GM23338 (cell line): ENCODE measurements at regions not wholly inside any gene's neighbourhood (a gene's known extent, or its start where the extent isn't known, plus 50 kb on each side); places are given as distances from the start of the nearest gene placed in this dataset.

Experiments
- ATAC-seq: fragments of 200-7000 bp; cut with Tn5 transposase; 3 replicates; pipeline ENCODE4 v1.9.1; 2020
- DNase-seq: peaks from one replicate; pipeline ENCODE4 v3.0.0-alpha.2; 2015; ENCODE audit warnings: low spot score
- H2AFZ ChIP-seq: fragments of 200-600 bp; sonication (generic); 2 replicates; pipeline ENCODE4 v1.8.0; 2016; ENCODE audit warnings: antibody characterized with exemption, mild to moderate bottlenecking, moderate library complexity
- H3F3A ChIP-seq: fragments of 200-600 bp; sonication (generic); replicated peaks from 2 replicates; pipeline ENCODE4 v1.8.0; 2017; ENCODE audit warnings: antibody characterized with exemption, mixed run types, low read depth
- H3K27ac ChIP-seq: fragments of 200-600 bp; sonication (generic); 2 replicates; pipeline ENCODE4 v1.6.1; 2016; ENCODE audit warnings: low read depth
- H3K27me3 ChIP-seq: fragments of 200-600 bp; sonication (generic); 2 replicates; pipeline ENCODE4 v1.8.0; 2016; ENCODE audit warnings: mild to moderate bottlenecking, mixed run types, moderate library complexity; ENCODE audit not compliant: insufficient read depth
- H3K36me3 ChIP-seq: fragments of 200-600 bp; sonication (generic); 2 replicates; pipeline ENCODE4 v1.8.0; 2016; ENCODE audit warnings: mild to moderate bottlenecking; ENCODE audit not compliant: insufficient read depth
- H3K4me1 ChIP-seq: fragments of 200-600 bp; sonication (generic); 2 replicates; pipeline ENCODE4 v1.8.0; 2016; ENCODE audit warnings: mild to moderate bottlenecking, moderate library complexity; ENCODE audit not compliant: insufficient read depth
- H3K4me2 ChIP-seq: fragments of 200-600 bp; sonication (generic); 2 replicates; pipeline ENCODE4 v1.7.1; 2017; ENCODE audit warnings: mixed run types
- H3K4me3 ChIP-seq: fragments of 200-600 bp; sonication (generic); 2 replicates; pipeline ENCODE4 v1.6.1; 2016; ENCODE audit warnings: mixed run types
- H3K79me2 ChIP-seq: fragments of 200-600 bp; sonication (generic); replicated peaks from 2 replicates; pipeline ENCODE4 v1.8.0; 2017; ENCODE audit warnings: mild to moderate bottlenecking; ENCODE audit not compliant: insufficient read depth
- H3K9me2 ChIP-seq: fragments of 200-600 bp; sonication (generic); 2 replicates; pipeline ENCODE4 v1.8.0; 2017; ENCODE audit not compliant: insufficient read depth
- H4K20me1 ChIP-seq: fragments of 200-600 bp; sonication (generic); replicated peaks from 2 replicates; pipeline ENCODE4 v1.8.0; 2017; ENCODE audit warnings: mild to moderate bottlenecking; ENCODE audit not compliant: insufficient read depth
- H3K27ac Mint-ChIP-seq: 2 replicates; pipeline ENCODE4 v1.8.0; 2020; ENCODE audit warnings: inconsistent platforms, mild to moderate bottlenecking, moderate library complexity, mixed read lengths
- H3K27me3 Mint-ChIP-seq: 3 replicates; pipeline ENCODE4 v1.8.0; 2022; ENCODE audit warnings: low read depth, mild to moderate bottlenecking, moderate library complexity, mixed read lengths, inconsistent platforms; ENCODE audit not compliant: insufficient read depth, poor library complexity
- H3K36me3 Mint-ChIP-seq: 3 replicates; pipeline ENCODE4 v1.8.0; 2021; ENCODE audit warnings: low read depth, mild to moderate bottlenecking, inconsistent platforms, moderate library complexity, mixed read lengths
- H3K4me1 Mint-ChIP-seq: 3 replicates; pipeline ENCODE4 v1.8.0; 2020; ENCODE audit warnings: mild to moderate bottlenecking, inconsistent platforms, mixed read lengths
- H3K4me3 Mint-ChIP-seq: 3 replicates; pipeline ENCODE4 v1.8.0; 2021; ENCODE audit warnings: moderate library complexity, mild to moderate bottlenecking, inconsistent platforms, mixed read lengths
- H3K9me3 Mint-ChIP-seq: 3 replicates; pipeline ENCODE4 v1.8.0; 2020; ENCODE audit warnings: moderate library complexity, mild to moderate bottlenecking, inconsistent platforms, mixed read lengths
- CREB1 ChIP-seq: fragments of 250-450 bp; sonication (Bioruptor Pico); IDR thresholded peaks from 2 replicates; pipeline ENCODE4 v1.5.0; 2020; ENCODE audit warnings: low read depth, mild to moderate bottlenecking, moderate library complexity
- EZH2 ChIP-seq: fragments of 200-600 bp; sonication (generic); IDR thresholded peaks from one replicate; pipeline ENCODE4 v1.8.0; 2017; ENCODE audit warnings: antibody characterized with exemption, mild to moderate bottlenecking, low read depth; ENCODE audit not compliant: unreplicated experiment
- EZH2phosphoT487 ChIP-seq: fragments of 200-600 bp; sonication (generic); IDR thresholded peaks from one replicate; pipeline ENCODE4 v1.8.1; 2018; ENCODE audit warnings: antibody characterized with exemption; ENCODE audit not compliant: unreplicated experiment
- JUNB ChIP-seq: IDR thresholded peaks from one replicate; pipeline ENCODE4 v1.6.1; 2016; ENCODE audit warnings: antibody characterized with exemption; ENCODE audit not compliant: unreplicated experiment
- NANOG ChIP-seq: IDR thresholded peaks from 2 replicates; pipeline ENCODE4 v1.6.1; 2016; ENCODE audit warnings: antibody characterized with exemption, borderline replicate concordance
- POLR2AphosphoS5 ChIP-seq: IDR thresholded peaks from 2 replicates; pipeline ENCODE4 v1.6.1; 2016; ENCODE audit warnings: antibody characterized with exemption, low read depth
- ZNF114 ChIP-seq: fragments of 250-450 bp; sonication (Bioruptor Pico); IDR thresholded peaks from 2 replicates; pipeline ENCODE4 v1.5.0; 2020; ENCODE audit warnings: mild to moderate bottlenecking, moderate library complexity
- TF ChIP-seq, protein P1 (sequence below): IDR thresholded peaks from one replicate; pipeline ENCODE4 v1.6.1; 2018; ENCODE audit warnings: antibody characterized with exemption; ENCODE audit not compliant: unreplicated experiment
- TF ChIP-seq, protein P2 (sequence below), 2 experiments: fragments of 200-600 bp in 1 of 2; sonication (generic) in 1 of 2; conservative IDR thresholded peaks; 2 replicates each; pipeline versions ENCODE4 v1.5.1 to v1.6.1; 2016 to 2017; ENCODE audit warnings: antibody characterized with exemption in 2 of 2, low read depth in 2 of 2, mild to moderate bottlenecking in 2 of 2, moderate library complexity in 1 of 2
- TF ChIP-seq, protein P3 (sequence below): fragments of 250-450 bp; sonication (Bioruptor Pico); IDR thresholded peaks from 2 replicates; pipeline ENCODE4 v1.5.0; 2020; ENCODE audit warnings: mild to moderate bottlenecking, moderate library complexity

DNA sequence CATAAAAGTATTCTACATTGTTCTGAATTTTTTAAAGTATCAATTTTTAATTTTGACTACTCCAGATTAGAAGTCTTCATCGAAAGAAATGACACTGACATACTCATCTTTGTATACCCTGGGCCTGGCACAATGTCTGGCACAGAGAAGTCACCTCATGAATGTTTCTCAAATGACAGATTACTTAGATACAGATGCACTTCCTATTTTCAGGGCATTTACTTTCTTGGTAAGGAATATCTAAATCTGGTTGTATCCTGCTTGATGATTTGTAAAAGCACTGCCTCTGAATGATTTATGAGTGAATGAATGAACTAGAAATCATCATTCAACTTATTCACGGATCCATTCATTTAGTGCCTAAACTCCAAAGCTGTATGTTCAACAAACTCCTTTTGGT is 1784.7 kb downstream of the LRRC4C start:
- H3K27ac Mint-ChIP-seq: no peak overlapping the region
- no peaks in the 10 kb centered on the region; the same call in 1 of the 2 replicates for H3K36me3 ChIP-seq
- H3K4me3 ChIP-seq: no peak overlapping the region
- no peak for ATAC-seq
- no peak overlapping the region for H3K27ac ChIP-seq
- DNase-seq: no peak
- H3K36me3 Mint-ChIP-seq: 0 out of 3 replicates have a peak, but pooled peaks cover 2% of the 10 kb centered on the region
- H3K27me3 Mint-ChIP-seq: no peaks in the 10 kb centered on the region
- H3K9me2 ChIP-seq: no peaks in the 10 kb centered on the region
- TF ChIP-seq ZNF114 (CRISPR knock-in tag) (no peak), CREB1 (CRISPR knock-in tag) (no peak), JUNB (no peak), POLR2AphosphoS5 (no peak), NANOG (no peak), EZH2phosphoT487 (no peak), EZH2 (no peak)
- TF ChIP-seq, protein P1, sequence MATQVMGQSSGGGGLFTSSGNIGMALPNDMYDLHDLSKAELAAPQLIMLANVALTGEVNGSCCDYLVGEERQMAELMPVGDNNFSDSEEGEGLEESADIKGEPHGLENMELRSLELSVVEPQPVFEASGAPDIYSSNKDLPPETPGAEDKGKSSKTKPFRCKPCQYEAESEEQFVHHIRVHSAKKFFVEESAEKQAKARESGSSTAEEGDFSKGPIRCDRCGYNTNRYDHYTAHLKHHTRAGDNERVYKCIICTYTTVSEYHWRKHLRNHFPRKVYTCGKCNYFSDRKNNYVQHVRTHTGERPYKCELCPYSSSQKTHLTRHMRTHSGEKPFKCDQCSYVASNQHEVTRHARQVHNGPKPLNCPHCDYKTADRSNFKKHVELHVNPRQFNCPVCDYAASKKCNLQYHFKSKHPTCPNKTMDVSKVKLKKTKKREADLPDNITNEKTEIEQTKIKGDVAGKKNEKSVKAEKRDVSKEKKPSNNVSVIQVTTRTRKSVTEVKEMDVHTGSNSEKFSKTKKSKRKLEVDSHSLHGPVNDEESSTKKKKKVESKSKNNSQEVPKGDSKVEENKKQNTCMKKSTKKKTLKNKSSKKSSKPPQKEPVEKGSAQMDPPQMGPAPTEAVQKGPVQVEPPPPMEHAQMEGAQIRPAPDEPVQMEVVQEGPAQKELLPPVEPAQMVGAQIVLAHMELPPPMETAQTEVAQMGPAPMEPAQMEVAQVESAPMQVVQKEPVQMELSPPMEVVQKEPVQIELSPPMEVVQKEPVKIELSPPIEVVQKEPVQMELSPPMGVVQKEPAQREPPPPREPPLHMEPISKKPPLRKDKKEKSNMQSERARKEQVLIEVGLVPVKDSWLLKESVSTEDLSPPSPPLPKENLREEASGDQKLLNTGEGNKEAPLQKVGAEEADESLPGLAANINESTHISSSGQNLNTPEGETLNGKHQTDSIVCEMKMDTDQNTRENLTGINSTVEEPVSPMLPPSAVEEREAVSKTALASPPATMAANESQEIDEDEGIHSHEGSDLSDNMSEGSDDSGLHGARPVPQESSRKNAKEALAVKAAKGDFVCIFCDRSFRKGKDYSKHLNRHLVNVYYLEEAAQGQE: no peak
- TF ChIP-seq, protein P2, sequence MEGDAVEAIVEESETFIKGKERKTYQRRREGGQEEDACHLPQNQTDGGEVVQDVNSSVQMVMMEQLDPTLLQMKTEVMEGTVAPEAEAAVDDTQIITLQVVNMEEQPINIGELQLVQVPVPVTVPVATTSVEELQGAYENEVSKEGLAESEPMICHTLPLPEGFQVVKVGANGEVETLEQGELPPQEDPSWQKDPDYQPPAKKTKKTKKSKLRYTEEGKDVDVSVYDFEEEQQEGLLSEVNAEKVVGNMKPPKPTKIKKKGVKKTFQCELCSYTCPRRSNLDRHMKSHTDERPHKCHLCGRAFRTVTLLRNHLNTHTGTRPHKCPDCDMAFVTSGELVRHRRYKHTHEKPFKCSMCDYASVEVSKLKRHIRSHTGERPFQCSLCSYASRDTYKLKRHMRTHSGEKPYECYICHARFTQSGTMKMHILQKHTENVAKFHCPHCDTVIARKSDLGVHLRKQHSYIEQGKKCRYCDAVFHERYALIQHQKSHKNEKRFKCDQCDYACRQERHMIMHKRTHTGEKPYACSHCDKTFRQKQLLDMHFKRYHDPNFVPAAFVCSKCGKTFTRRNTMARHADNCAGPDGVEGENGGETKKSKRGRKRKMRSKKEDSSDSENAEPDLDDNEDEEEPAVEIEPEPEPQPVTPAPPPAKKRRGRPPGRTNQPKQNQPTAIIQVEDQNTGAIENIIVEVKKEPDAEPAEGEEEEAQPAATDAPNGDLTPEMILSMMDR (conservative IDR thresholded peaks at IDR 0.05; ENCODE audit: low read depth in 2 of 2): no peak
- TF ChIP-seq, protein P3, sequence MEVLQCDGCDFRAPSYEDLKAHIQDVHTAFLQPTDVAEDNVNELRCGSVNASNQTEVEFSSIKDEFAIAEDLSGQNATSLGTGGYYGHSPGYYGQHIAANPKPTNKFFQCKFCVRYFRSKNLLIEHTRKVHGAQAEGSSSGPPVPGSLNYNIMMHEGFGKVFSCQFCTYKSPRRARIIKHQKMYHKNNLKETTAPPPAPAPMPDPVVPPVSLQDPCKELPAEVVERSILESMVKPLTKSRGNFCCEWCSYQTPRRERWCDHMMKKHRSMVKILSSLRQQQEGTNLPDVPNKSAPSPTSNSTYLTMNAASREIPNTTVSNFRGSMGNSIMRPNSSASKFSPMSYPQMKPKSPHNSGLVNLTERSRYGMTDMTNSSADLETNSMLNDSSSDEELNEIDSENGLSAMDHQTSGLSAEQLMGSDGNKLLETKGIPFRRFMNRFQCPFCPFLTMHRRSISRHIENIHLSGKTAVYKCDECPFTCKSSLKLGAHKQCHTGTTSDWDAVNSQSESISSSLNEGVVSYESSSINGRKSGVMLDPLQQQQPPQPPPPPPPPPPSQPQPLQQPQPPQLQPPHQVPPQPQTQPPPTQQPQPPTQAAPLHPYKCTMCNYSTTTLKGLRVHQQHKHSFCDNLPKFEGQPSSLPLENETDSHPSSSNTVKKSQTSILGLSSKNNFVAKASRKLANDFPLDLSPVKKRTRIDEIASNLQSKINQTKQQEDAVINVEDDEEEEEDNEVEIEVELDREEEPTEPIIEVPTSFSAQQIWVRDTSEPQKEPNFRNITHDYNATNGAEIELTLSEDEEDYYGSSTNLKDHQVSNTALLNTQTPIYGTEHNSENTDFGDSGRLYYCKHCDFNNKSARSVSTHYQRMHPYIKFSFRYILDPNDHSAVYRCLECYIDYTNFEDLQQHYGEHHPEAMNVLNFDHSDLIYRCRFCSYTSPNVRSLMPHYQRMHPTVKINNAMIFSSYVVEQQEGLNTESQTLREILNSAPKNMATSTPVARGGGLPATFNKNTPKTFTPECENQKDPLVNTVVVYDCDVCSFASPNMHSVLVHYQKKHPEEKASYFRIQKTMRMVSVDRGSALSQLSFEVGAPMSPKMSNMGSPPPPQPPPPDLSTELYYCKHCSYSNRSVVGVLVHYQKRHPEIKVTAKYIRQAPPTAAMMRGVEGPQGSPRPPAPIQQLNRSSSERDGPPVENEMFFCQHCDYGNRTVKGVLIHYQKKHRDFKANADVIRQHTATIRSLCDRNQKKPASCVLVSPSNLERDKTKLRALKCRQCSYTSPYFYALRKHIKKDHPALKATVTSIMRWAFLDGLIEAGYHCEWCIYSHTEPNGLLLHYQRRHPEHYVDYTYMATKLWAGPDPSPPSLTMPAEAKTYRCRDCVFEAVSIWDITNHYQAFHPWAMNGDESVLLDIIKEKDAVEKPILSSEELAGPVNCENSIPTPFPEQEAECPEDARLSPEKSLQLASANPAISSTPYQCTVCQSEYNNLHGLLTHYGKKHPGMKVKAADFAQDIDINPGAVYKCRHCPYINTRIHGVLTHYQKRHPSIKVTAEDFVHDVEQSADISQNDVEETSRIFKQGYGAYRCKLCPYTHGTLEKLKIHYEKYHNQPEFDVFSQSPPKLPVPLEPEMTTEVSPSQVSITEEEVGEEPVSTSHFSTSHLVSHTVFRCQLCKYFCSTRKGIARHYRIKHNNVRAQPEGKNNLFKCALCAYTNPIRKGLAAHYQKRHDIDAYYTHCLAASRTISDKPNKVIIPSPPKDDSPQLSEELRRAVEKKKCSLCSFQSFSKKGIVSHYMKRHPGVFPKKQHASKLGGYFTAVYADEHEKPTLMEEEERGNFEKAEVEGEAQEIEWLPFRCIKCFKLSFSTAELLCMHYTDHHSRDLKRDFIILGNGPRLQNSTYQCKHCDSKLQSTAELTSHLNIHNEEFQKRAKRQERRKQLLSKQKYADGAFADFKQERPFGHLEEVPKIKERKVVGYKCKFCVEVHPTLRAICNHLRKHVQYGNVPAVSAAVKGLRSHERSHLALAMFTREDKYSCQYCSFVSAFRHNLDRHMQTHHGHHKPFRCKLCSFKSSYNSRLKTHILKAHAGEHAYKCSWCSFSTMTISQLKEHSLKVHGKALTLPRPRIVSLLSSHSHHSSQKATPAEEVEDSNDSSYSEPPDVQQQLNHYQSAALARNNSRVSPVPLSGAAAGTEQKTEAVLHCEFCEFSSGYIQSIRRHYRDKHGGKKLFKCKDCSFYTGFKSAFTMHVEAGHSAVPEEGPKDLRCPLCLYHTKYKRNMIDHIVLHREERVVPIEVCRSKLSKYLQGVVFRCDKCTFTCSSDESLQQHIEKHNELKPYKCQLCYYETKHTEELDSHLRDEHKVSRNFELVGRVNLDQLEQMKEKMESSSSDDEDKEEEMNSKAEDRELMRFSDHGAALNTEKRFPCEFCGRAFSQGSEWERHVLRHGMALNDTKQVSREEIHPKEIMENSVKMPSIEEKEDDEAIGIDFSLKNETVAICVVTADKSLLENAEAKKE (CRISPR knock-in tag): no peak
- H4K20me1 ChIP-seq: no peaks in the 10 kb centered on the region
- no peak overlapping the region for H3K4me2 ChIP-seq
- H3K4me3 Mint-ChIP-seq: no peak overlapping the region
- H2AFZ ChIP-seq: no peak overlapping the region
- H3F3A ChIP-seq: no peaks in the 10 kb centered on the region
- H3K4me1 Mint-ChIP-seq: no peaks in the 10 kb centered on the region
- no peaks in the 10 kb centered on the region for H3K27me3 ChIP-seq
- no peaks in the 10 kb centered on the region for H3K79me2 ChIP-seq
- peaks cover 5% of the 10 kb centered on the region for H3K9me3 Mint-ChIP-seq
- no peaks in the 10 kb centered on the region for H3K4me1 ChIP-seq
